GM23248 (cell line): ENCODE measurements at regions not wholly inside any gene's neighbourhood (a gene's known extent, or its start where the extent isn't known, plus 50 kb on each side); places are given as distances from the start of the nearest gene placed in this dataset.

ENCODE experiments used
- EZH2 ChIP-seq: fragments of 200-600 bp; sonication (generic); IDR thresholded peaks from 2 replicates; pipeline ENCODE4 v1.6.1; 2018; ENCODE audit warnings: antibody characterized with exemption, mild to moderate bottlenecking; ENCODE audit not compliant: insufficient read depth, poor library complexity, severe bottlenecking
- EZH2phosphoT487 ChIP-seq: fragments of 200-600 bp; sonication (generic); IDR thresholded peaks from 2 replicates; pipeline ENCODE4 v1.6.1; 2018; ENCODE audit warnings: antibody characterized with exemption, moderate library complexity, mild to moderate bottlenecking, low read depth; ENCODE audit not compliant: insufficient read depth

DNA sequence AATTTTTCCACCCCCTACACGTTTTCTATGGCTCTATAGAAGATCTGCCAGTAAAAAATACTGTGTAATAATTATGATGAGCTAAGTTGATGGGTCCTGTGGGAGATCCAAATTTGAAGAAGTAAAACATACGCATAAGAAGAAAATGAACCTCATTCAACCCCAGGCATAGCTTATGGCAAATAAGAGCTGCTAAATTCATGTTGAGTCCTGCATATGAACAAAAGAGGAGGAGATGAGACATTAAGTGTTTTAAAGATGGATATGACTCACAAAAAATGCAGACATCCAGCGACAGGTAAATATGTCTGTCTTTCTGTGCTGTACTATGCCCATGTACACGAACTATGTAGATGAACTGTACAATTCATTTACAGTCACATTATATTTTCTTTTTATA lies 101.9 kb downstream of the LIG4 start:
- TF ChIP-seq EZH2 (no peak), EZH2phosphoT487 (no peak)
